HG03066 (cell line): ENCODE measurements at regions not wholly inside any gene's neighbourhood (a gene's known extent, or its start where the extent isn't known, plus 50 kb on each side); places are given as distances from the start of the nearest gene placed in this dataset.

Experiments used
- ATAC-seq: cut with Tn5 transposase; IDR thresholded peaks from one replicate; pipeline ENCODE4 v1.9.1; 2021; ENCODE audit warnings: low read depth; ENCODE audit not compliant: unreplicated experiment

GRCh38 chr1:166221316-166221715, 54.5 kb upstream of the FAM78B start:
- ATAC-seq = no peak

DNA sequence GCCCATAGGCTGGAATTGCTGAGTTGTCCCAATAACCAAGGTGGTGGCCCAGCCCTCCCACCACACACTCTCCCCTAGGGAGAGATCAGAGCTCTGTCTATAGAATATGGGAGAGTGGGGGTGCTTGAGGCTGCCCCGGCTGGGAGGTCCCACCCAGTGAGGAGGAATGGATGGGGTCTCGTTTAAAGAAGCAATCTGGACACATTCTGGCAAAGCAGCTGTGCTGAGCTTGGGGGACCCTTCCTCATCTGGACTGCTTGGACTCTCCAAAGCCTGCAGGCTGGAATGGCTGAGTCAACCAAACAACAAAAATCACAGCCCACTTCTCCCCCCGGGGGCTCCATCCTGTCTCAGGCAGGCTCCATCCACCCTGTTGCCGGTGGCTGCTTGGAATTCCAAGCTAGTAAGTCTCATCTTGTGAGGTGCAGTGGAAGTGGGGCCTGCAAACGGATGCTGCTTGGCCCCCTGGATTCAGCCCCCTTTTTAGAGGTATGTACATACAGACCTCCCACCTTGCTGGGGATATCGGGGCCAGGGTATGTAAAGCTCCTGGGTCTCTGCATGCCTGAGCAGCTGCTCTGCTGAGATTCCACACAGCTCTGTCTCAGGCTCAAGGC, 67.1 kb upstream of the FAM78B start:
- ATAC-seq = no peak

DNA sequence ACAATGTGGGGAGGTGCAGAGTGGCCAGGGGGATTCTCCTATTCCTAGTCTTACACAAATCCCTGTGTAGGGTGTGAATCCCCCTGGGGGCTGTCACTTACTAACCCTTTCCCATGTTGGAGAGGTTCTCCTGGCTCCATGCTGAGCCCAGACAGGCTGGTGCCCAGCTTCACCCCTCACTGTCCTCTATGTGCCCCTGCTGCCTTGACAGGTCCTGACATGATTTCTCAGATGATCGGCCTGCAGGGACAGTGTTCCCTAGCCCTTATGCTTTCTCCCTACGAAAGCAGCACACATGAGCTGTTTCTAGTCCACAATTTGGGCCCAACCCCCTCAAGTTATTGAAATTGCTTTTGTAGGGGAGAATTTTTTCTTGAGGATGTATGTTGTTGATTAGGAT, 68.9 kb upstream of the FAM78B start:
- no peak for ATAC-seq

DNA sequence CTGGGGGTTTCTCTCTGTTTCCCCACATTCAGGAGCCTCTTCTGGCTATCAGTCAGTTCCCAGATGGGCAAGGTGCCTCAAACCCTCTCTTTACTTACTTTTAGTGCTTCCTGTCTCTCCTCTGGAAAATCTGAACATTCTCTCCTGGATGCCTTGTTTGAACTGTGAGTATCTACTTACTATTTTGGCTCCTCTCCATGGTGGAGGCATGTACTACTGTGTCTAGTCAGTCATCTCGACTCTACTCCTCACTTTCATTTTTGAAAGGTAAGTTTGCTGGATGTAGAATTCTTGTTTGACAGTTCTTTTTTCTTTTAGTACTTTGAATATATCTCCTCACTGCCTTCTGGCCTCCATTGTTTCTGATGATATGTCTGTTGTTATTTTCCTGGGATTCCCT, 70.9 kb upstream of the FAM78B start:
- ATAC-seq = no peak

DNA sequence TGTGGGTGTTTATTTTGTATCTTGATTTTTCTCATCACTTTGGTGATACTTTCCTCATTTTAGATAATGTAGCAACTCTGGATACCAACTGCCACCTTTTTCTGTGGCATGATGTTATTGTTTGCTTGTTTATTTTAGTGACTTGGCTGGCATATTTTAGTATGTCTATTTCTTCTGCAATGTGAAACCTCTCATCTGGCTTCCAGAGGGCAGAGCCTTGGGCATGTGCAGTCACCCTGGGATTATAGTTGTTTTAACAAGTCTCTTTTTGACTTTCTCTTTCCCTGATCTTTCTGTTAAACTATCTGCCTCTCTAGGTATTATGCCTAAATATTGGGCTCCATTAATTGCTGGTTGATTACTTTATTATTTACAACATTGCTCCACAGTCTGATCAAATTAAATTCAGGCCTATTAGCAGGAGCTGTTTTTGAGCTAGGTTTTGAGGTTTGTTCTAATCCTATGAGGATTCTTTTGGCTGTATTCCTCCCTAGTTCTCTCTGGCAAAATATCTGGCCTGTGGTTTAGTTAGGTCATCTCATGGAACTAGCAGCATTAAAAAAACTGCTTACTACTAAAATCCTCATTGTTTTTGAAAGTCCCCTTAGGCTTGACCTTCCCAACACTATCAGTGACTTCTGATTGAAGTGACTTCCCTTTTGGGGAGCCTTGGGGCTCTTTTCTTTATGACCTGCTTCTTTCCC, 86.4 kb upstream of the FAM78B start:
- no peak for ATAC-seq

GRCh38 chr1:166258017-166258416, 91.2 kb upstream of the FAM78B start:
- ATAC-seq = no peak

- no peak for ATAC-seq
Observed at GRCh38 chr1:166261511-166261910, 94.7 kb upstream of the FAM78B start.

GRCh38 chr1:166270476-166271150, 103.8 kb upstream of the FAM78B start:
- ATAC-seq = no peak

GRCh38 chr1:166271151-166271538, 104.3 kb upstream of the FAM78B start:
- ATAC-seq = no peak

GRCh38 chr1:166272155-166272554, 105.4 kb upstream of the FAM78B start:
- no peak for ATAC-seq

- ATAC-seq = no peak
Observed at GRCh38 chr1:166272851-166273250, 106.0 kb upstream of the FAM78B start.

GRCh38 chr1:166273618-166274017, 106.8 kb upstream of the FAM78B start:
- no peak for ATAC-seq

- ATAC-seq = no peak
Observed at GRCh38 chr1:166282391-166283137, 115.8 kb upstream of the FAM78B start.

GRCh38 chr1:166283190-166283589, 116.4 kb upstream of the FAM78B start:
- ATAC-seq = no peak

DNA sequence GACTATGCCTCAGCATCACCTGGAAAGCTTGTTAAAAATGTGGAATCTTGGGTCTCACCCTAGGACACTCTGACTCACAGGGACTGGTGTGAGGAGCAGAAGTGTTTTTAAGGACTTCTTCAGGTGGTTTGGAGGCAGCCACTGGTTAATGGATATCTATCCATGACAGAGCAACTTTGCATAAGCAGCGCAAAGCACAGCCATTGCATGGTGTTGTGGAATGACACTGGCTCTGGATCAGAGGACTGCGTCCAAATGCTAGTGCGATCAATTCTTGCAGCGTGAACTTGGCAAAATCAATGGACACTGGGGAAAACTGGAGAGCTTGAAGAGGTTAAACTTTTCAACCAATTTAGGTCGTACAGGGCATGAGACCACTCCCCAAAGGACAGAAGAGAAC, 116.8 kb upstream of the FAM78B start:
- ATAC-seq = no peak

DNA sequence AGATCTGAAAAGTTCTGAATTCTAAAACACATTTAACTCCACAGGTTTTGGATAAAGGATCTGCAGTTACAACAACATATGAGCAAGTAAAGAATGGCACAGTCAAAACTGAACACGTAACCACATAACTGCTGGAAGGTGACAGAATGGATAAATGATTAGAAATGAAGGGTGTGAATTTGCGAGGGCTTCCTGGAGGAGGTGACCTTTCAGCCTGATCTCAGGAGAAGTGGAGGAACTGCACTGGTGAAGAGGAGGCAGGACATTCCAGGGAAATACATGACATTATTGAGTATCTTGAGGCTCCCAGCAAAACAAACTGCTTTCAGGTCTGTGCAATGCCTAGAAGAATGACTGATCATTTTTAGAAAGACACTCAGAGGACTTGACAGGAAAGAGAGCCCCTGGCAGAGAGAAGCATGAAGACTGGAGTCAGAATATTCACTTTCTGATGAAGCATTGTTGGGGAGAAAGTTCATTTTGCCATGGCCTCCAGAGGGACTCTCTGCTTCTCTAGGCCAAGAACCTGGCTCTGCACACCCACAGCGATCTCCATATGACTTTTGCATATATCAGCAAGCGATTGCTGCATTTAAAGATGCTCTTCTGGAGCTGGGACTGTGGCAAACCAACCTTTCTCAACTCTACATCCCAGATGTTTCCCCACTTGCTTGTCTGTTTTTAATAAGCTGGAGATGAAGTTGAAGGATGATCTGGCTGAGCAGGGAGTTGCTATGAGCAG, 122.7 kb upstream of the FAM78B start:
- ATAC-seq = no peak

DNA sequence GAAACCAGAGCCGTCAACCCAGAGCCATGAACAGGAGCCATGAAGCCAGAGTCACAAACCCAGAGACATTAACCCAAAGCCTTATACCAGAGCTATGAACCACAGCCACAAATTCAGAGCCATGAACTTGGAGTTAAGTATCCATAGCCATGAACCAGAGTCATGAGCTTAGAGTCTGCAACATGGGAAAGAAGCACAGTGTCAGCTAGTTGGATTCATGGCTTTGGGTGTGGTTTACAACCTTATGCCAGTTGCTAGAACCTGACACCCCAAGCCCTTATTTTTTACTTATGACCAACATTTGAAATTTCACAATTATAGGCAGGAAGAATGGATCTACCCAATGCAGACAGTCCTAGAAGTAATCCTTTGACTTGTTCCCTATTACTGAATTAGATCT, 128.9 kb upstream of the FAM78B start:
- ATAC-seq = no peak

GRCh38 chr1:166297993-166298392, 131.2 kb upstream of the FAM78B start:
- ATAC-seq = no peak

- ATAC-seq = no peak
Observed at GRCh38 chr1:166300767-166301166, 134.0 kb upstream of the FAM78B start.

GRCh38 chr1:166302989-166303758, 136.4 kb upstream of the FAM78B start:
- no peak for ATAC-seq
